ENCODE measurements at regions not wholly inside any gene's neighbourhood (a gene's known extent, or its start where the extent isn't known, plus 50 kb on each side); places are given as distances from the start of the nearest gene placed in this dataset.

GRCh38 chr7:128145191-128145590, 95.9 kb upstream of the LEP start:
- FAIRE-seq (no peak), DNase-seq (ENCODE audit: low spot score) (no peak)

GRCh38 chr7:128146052-128146451, 95.0 kb upstream of the LEP start:
- no peak for DNase-seq (ENCODE audit: low spot score)
- FAIRE-seq: no peak

GRCh38 chr7:128148676-128149075, 92.4 kb upstream of the LEP start:
- FAIRE-seq (no peak), DNase-seq (ENCODE audit: low spot score) (no peak)

GRCh38 chr7:128150223-128150865, 90.7 kb upstream of the LEP start:
- no peak for DNase-seq (ENCODE audit: low spot score)
- no peak for FAIRE-seq

- DNase-seq (ENCODE audit: low spot score) (no peak), FAIRE-seq (no peak)
Measured at GRCh38 chr7:128151635-128152034, 89.4 kb upstream of the LEP start.

GRCh38 chr7:128152721-128153120, 88.4 kb upstream of the LEP start:
- FAIRE-seq (no peak), DNase-seq (ENCODE audit: low spot score) (no peak)

GRCh38 chr7:128153436-128153835, 87.6 kb upstream of the LEP start:
- no peak for DNase-seq (ENCODE audit: low spot score)
- FAIRE-seq: no peak

GRCh38 chr7:128154504-128154903, 86.6 kb upstream of the LEP start:
- DNase-seq (ENCODE audit: low spot score): no peak
- no peak for FAIRE-seq

GRCh38 chr7:128155100-128155740, 85.9 kb upstream of the LEP start:
- DNase-seq (ENCODE audit: low spot score) (no peak), FAIRE-seq (no peak)

- FAIRE-seq (no peak), DNase-seq (ENCODE audit: low spot score) (no peak)
Measured at GRCh38 chr7:128157906-128158305, 83.2 kb upstream of the LEP start.

GRCh38 chr7:128158370-128158769, 82.7 kb upstream of the LEP start:
- FAIRE-seq: no peak

GRCh38 chr7:128160296-128160695, 80.8 kb upstream of the LEP start:
- DNase-seq (ENCODE audit: low spot score) (no peak), FAIRE-seq (no peak)

More at GRCh38 chr7:128158370-128158769, 82.7 kb upstream of the LEP start:
- no peak for DNase-seq (ENCODE audit: low spot score)

GRCh38 chr7:128161466-128162125, 79.5 kb upstream of the LEP start:
- DNase-seq (ENCODE audit: low spot score): peak; percentile 48
- FAIRE-seq: no peak

- DNase-seq (ENCODE audit: low spot score) (no peak), FAIRE-seq (no peak)
Measured at GRCh38 chr7:128162666-128163065, 78.4 kb upstream of the LEP start.

- DNase-seq (ENCODE audit: low spot score): no peak
Measured at GRCh38 chr7:128163473-128163872, 77.6 kb upstream of the LEP start.

GRCh38 chr7:128164061-128164954, 76.8 kb upstream of the LEP start:
- FAIRE-seq (peak; percentile 13), DNase-seq (ENCODE audit: low spot score) (peak; percentile 84)

More at GRCh38 chr7:128163473-128163872, 77.6 kb upstream of the LEP start:
- FAIRE-seq: no peak

- DNase-seq (ENCODE audit: low spot score) (no peak), FAIRE-seq (no peak)
Measured at GRCh38 chr7:128164955-128165670, 76.0 kb upstream of the LEP start.

- no peak for FAIRE-seq
- DNase-seq (ENCODE audit: low spot score): no peak
Measured at GRCh38 chr7:128165927-128166420, 75.1 kb upstream of the LEP start.

- no peak for FAIRE-seq
- no peak for DNase-seq (ENCODE audit: low spot score)
Measured at GRCh38 chr7:128166603-128167041, 74.5 kb upstream of the LEP start.

GRCh38 chr7:128167042-128167701, 73.9 kb upstream of the LEP start:
- FAIRE-seq: no peak
- DNase-seq (ENCODE audit: low spot score): peak; percentile 61
